ENCODE measurements at regions not wholly inside any gene's neighbourhood (a gene's known extent, or its start where the extent isn't known, plus 50 kb on each side); places are given as distances from the start of the nearest gene placed in this dataset.

DNA sequence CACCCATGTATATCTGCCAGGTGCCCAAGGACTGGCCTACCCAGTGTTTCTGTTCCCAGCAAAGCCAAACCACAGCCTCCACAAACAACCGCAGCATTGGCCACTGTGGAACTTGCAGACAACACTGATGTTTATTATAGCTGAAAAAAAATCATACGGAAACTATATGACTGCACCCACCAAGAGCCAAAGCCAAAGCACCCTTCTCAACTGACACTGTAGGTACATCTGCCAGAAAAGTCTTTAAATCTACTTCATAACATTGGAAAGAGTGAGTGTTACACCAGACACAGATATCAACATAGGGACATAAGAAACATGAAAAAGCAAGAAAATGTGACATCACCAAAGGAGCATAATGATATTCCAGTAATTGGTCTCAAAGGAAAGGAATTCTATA lies 428.0 kb downstream of the PSAT1 start:
- no peak for DNase-seq (ENCODE audit: low spot score)

DNA sequence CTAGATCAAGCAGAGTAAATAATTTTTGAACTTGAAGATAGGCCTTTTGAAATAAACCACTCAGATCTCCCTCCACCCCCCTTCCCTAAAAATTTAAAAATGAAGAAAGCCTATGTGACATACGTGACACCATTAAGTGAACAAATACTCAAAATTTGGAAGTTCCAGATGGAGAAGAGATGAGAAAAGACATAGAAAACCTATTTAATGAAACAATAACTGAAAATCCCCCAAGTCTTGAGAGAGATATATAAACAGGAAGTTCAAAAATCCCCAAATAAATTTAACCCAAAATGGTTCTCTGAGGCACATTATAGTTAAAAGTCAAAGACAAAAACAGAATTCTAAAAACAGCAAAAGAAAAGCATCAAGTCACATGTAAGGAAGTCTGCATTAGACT lies 428.6 kb downstream of the PSAT1 start:
- no peak for DNase-seq (ENCODE audit: low spot score)

DNA sequence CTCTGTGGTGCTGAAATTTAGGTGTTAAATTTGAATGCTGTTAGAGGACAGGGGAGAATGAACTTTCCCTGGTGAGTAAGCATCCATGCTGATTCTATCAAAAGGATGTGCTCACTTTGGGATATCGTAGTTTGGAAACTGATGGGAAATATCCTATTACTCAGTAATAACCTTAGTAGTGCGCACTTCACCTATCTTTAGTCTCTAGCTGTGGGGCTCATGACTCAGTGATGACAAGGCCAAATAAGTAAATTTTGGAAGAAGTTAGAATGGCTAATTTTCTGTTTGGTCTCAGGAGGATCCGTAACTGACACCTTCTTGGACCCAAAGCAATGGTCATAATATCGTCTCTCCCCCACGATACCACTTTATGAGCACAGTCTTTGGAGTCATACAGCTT lies 448.4 kb downstream of the PSAT1 start:
- DNase-seq (ENCODE audit: low spot score): no peak

DNA sequence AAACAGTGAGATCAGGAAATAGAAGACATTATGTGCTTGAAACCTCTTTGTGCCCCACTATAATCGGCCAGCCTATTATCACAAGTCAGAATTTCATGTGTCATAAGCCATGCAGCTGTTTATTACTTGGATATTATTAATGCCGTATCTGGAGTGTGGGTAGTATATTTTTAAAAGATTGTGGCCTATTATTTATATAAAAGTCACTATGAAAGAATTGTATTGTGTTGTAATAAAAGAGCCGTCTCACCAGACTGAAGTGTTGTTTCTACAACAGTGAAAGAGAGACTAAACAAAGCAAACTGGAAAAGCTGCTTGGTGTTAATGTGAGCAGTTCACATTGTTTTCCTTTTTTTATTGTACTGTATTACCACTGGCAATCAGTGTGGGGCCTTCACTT lies 449.1 kb downstream of the PSAT1 start:
- no peak for DNase-seq (ENCODE audit: low spot score)

GRCh38 chr9:78753039-78753438 lies 456.1 kb downstream of the PSAT1 start:
- DNase-seq (ENCODE audit: low spot score): no peak

- no peak for DNase-seq (ENCODE audit: low spot score)
Observed at GRCh38 chr9:78756813-78757510, 460.0 kb downstream of the PSAT1 start.

DNA sequence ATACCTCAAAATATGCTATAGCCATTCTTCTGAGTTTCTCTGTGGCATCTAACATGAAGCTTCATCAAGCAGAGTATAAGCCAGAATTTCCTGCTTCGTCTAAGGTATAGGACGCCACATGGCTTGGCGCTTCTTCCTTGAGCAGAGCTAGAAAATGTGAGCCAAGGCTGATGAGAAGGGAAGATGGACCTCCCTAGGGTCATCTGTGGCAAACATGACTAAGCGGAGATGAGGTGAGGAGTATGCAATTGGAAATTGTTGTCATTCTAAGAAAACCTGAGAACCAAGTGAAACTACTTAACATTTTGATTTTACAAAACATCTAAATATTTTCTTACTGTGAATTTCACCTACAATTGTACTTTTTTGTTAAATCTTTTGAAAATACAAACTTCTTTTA lies 466.5 kb downstream of the PSAT1 start:
- no peak for DNase-seq (ENCODE audit: low spot score)

- no peak for DNase-seq (ENCODE audit: low spot score)
Observed at GRCh38 chr9:78765861-78766260, 468.9 kb downstream of the PSAT1 start.

- no peak for DNase-seq (ENCODE audit: low spot score)
Observed at GRCh38 chr9:78767490-78767889, 470.6 kb downstream of the PSAT1 start.

GRCh38 chr9:78769690-78770089 lies 472.8 kb downstream of the PSAT1 start:
- no peak for DNase-seq (ENCODE audit: low spot score)

DNA sequence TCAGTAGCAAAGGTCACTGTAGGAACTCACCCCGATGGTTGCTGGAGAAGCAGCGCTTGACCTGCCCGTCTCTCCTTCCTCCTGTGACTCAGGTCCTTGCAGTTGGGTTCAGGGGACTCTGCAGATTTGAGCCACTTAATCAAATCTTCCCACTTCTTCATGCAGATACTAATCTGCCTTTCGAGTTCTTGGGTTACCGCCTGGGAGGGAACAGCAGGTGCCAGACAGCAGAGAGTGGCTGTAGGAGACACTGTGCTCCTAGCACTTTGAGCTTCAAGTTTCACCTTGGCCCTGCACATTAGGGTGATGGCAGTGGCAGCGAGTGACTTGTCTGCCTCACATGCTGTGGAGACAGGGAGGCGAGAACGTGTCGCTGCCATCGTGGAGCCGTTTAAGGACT lies 478.3 kb downstream of the PSAT1 start:
- no peak for DNase-seq (ENCODE audit: low spot score)

GRCh38 chr9:78775696-78776295 lies 478.9 kb downstream of the PSAT1 start:
- DNase-seq (ENCODE audit: low spot score): no peak

DNA sequence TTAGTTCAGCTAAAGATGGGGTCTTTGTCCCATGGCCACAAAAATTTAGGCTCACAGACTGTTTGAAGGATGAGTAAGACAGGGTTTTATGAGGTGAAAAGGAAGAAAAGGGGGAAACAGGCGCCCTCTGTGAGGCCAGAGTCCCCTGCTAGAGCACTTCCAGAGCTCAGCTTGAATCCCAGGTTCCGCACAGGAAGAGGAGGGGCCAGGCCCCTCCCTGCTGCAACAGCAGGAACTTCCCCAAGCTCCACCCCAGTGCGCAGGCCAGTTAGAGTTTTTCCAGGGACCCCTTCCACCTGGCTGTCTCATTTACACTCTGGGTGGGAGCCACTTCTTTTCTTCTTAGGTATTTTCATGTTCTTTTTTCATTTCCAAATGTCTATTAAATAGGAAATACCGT lies 480.8 kb downstream of the PSAT1 start:
- DNase-seq (ENCODE audit: low spot score): no peak

DNA sequence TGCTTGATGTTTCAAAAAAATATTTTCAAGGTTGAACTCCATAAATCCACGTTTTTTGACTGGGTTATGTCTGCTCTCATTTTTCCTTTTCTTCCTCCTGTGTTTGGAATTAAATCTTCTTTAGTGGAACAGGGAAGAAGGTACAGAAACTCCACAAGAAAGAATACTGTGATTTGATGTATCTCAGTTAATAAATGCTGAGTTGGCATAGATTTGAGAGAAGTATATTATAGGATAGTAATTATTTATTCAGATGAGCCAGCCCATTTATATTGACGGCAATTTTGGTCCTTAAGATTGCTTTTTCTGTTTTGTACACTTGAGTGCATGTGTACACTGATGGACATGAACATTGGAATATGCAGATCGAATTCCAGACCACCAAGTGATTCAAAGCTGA lies 481.4 kb downstream of the PSAT1 start:
- DNase-seq (ENCODE audit: low spot score): no peak

DNA sequence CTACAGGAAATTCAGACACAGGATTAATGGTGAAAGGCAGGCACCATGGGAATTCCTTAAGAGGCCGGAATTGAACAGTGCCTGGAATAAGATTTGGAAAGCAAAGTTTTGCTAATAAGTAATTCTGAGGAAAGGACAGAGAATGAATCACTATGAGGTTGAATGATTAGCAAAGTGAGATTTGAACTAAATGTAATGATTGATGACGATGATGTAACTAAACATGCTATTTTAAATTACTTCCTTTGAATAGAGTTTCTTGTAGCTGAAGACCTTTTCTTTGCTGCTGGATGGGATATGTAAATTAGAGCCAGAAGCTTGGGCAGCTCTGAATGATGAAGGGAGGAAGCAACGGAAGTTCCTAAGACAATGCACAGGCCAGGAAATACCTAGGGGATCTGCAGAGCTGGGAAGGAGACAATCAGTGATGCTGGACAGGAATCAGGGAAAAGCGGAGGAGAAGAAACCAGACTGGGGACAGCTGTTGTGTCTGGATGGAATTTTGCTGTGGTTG lies 482.0 kb downstream of the PSAT1 start:
- no peak for DNase-seq (ENCODE audit: low spot score)

DNA sequence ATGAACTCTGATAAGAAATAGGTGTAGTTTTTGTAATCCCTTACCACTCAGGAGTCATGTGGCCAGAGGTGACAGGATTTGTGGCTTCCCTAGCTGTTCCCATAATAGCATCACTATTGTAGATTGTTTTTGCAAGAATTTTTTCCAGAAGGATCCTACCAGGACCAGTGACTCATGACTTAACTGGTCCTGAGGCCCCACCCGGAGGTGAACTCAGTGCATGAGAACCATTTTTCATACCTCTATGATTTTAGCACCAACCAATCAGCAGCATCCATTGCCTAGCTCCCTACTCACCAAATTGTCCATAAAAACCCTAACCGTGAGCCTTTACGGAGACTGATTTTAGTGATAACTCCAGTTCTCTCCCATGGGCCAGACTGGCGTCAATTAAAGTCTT lies 484.8 kb downstream of the PSAT1 start:
- DNase-seq (ENCODE audit: low spot score): no peak

DNA sequence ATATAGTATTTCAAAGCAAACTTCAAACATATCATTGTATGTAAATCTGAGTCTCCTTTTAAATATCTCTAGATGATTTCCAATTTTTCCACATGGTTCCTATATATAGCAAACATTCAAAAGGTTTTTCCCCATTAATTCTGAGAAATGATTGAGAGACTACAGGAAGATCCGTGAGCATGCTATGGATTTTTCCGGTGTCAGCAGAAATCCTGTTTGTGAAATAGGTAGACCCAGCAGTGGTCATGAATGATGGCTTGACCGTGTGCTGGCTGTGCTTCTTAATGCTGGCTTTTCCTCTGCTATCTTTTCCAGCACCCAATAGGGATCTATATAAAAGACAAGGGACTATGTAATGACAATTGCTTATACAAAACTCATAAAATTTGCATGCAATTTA lies 485.3 kb downstream of the PSAT1 start:
- DNase-seq (ENCODE audit: low spot score): no peak

DNA sequence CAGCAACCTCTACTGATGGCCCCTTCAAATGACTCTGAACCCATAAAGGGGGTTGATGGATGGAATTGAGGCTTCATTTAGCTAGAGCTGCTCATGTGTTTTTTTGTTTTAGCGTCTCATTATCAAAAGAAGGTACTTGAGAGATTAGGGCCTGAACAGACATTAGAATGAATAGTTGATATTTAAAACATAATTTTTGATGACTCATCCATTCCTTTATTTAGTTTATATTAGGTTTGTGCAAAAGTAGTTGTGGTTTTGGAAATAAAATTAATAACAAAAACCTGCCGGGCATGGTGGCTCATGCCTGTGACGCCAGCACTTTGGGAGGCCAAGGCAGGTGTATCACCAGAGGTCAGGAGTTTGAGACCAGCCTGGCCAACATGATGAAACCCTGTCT lies 485.9 kb downstream of the PSAT1 start:
- DNase-seq (ENCODE audit: low spot score): no peak

GRCh38 chr9:78783743-78784142 lies 486.8 kb downstream of the PSAT1 start:
- no peak for DNase-seq (ENCODE audit: low spot score)

DNA sequence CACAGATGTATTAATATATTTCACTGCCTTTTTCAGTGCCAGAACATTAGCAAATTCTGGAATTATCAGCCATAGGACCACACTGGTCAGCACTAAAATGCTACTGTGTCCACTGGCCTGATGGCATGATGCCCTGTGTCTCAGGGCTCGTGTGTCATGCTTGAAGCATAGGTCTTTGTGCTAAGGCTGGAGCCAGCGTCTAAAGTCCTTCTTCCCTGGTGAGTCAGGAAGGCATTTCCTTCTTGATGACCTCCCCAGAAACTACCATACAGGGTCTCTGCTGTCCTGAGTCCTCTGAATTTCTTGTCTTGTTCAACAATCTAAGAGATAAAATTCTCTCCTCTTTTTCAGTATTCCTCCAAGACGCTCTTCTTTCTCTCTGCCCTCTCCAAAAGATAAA lies 489.9 kb downstream of the PSAT1 start:
- peak; percentile 1 for DNase-seq (ENCODE audit: low spot score)

DNA sequence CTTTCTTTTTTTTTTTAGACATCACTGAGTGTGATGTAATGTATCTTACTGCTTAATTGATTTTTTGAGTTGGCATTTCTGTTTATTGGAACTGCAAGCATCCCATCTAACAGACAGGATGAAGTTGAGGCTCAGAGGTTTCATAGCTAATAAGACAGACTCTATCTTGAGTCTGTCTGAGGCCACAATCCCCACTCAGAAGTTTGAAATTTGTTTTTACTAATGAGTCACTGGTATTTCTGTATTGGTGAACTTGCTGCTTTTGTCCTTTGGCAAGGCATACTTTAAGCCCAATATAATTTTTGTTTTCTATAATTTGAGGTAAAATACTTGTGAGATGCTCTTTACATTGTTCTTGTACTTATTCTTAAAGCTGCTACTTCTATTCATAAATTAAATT lies 491.2 kb downstream of the PSAT1 start:
- DNase-seq (ENCODE audit: low spot score): no peak

DNA sequence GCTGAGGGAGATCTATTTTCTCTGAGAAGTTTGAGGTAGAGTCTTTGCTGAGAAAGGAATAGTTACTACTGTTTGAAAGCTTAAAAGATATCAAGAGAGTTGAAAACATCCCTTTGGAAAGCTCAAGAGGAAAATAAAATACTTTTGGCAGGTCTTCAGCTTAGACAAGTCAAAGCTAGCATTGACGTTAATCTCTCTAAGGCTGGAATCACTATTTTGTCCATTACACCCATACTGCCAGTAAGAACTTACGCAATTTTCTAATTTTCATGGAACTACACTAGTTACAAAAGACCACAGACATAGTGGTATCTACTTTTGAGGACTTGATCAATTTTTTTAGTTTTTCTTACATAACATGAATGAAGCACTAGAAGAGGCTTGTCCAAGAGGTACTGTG lies 494.9 kb downstream of the PSAT1 start:
- no peak for DNase-seq (ENCODE audit: low spot score)

DNA sequence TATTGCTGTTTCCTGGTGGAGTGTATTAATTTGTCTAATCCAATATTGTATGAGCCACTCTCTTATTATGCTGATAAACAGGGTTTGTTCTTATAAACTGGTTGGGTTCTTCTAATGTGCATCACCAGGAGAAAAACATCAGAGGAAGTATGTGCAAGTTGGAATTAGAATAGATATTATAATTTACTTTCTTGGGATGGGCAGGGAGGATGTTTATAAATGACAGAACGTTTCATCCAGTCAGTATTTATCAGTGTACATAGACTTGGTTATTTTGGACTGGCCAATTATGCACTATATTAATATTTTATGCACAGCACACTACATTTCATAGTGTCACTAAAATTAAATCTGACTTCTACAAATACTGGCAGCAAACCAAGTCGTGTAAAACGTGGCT lies 495.8 kb downstream of the PSAT1 start:
- DNase-seq (ENCODE audit: low spot score): no peak

DNA sequence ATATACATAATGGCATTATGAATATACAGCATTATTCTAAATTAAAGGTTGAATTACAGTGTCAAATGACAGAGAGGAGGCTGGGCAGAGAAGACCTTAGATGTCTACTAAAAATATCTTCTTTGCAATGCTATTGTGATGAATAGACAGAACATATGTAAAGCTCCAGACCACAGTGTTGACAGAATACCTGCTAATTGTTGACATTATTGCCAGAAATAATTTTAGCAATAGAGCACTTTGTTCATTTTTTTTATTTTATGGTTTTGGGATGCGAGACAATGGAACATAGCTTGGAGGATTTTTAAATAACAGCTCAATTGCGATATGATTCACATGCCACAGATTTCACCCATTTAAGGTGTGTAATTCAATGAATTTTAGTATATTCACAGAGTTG lies 508.8 kb downstream of the PSAT1 start:
- no peak for DNase-seq (ENCODE audit: low spot score)

Measured in RKO (cell line).